T-helper 1 cell treated with Interleukin-12 subunit alpha and Interleukin-12 subunit beta and Interleukin-4 antibody, amounts not matched to agents 30 ng/mL and 1 ng/mL, for 36 hours (primary cell): ENCODE measurements at regions not wholly inside any gene's neighbourhood (a gene's known extent, or its start where the extent isn't known, plus 50 kb on each side); places are given as distances from the start of the nearest gene placed in this dataset.

ENCODE experiments used
- intact Hi-C: fragments of 100-400 bp; cut with micrococcal nuclease; formaldehyde crosslinking; loops from one replicate; pipeline ENCODE4 v1.15.1; 2024

- intact Hi-C loops = no loop called here
Measured at GRCh38 chr4:128403586-128403985, 116.0 kb upstream of the PGRMC2 start.

- intact Hi-C loops = no loop called here
Measured at GRCh38 chr4:128394778-128395177, 107.2 kb upstream of the PGRMC2 start.

GRCh38 chr4:128393101-128393704, 105.6 kb upstream of the PGRMC2 start:
- intact Hi-C loops = no loop called here

- intact Hi-C loops = no loop called here
Measured at GRCh38 chr4:128390475-128390996, 102.9 kb upstream of the PGRMC2 start.

GRCh38 chr4:128388796-128389195, 101.2 kb upstream of the PGRMC2 start:
- intact Hi-C loops = no loop called here

DNA sequence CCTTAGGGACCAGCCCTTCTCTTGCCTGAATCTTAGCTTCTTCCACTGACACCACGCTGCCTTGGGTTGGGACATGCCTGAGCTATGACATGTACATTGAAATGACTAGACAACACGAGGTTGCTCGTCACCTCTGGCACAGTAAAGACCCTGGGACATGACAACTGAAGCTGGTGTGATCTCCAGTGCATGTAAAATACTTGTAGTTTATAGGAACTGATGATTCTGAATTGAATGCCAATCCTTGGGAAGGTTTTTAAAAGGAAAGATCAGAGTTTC, 100.7 kb upstream of the PGRMC2 start:
- intact Hi-C loops = no loop called here

GRCh38 chr4:128387600-128388351, 100.2 kb upstream of the PGRMC2 start:
- intact Hi-C loops = no loop called here

DNA sequence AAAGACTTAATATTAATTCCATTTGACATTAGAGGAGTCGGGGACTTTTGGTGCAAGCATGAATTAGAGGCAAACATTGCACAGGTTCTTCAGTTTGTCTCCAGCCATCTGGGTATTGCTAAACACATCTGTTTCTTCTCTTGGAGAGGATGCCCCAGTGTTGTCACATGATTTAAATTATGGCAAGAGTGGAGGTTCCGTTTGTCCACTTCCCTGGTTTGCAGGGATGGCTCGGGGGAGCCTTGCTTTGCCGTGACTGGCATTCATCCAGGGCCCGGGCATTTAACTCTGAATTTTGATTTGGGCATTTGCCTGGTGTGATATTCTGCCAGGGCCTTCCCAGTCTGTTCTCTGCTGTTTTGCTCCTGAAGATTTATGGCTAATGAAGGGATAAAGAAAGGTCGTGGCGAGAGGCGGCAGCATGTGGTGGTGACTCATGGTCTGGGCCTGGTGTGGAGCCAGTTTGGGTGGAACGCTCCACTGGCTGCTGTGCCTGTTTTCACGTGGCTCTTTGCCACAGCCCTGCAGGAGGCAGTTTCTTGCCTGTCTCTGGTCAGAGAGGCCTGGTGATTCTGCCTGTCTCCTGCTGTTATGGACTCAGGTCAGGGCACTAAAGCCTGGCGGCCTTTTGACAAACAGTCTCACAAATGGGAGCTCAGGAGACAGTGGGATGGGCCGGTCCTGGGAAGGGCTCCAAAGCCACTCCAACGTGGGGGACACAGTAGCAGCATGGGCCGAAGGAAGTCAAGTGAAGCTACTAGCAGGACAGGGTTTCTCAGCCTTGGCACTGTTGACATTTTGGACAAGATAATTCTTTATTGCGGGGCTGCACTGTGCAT, 99.4 kb upstream of the PGRMC2 start:
- intact Hi-C loops = no loop called here

DNA sequence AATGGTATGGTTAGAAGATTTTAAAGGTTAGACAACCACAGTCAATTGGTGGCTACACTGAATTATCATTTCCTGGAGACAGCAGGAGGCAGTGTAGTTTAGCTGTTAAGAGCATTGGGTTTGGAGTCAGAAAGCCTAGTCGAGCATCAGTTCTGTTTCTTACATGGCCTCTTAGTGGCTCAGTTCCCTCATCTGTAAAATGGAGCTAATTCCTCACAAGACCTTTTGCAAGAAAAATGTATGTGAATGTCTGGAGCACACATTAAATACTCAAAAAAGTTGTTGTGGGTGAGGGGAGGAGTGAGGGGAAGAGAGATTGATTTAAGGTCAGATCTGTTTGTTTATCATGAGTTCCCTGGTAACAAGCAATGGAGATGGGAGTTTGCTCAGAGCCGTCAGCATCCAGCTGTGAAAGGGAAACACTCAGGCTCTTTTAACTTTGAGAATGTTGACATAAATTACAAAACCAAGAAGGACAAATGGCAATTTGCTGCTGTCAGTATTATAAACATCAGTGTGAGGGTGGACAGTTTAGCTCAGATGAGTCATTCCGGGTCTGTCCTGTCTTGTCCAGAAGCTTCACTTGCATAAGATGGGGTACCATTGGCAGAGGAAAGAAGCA, 98.2 kb upstream of the PGRMC2 start:
- intact Hi-C loops = no loop called here

DNA sequence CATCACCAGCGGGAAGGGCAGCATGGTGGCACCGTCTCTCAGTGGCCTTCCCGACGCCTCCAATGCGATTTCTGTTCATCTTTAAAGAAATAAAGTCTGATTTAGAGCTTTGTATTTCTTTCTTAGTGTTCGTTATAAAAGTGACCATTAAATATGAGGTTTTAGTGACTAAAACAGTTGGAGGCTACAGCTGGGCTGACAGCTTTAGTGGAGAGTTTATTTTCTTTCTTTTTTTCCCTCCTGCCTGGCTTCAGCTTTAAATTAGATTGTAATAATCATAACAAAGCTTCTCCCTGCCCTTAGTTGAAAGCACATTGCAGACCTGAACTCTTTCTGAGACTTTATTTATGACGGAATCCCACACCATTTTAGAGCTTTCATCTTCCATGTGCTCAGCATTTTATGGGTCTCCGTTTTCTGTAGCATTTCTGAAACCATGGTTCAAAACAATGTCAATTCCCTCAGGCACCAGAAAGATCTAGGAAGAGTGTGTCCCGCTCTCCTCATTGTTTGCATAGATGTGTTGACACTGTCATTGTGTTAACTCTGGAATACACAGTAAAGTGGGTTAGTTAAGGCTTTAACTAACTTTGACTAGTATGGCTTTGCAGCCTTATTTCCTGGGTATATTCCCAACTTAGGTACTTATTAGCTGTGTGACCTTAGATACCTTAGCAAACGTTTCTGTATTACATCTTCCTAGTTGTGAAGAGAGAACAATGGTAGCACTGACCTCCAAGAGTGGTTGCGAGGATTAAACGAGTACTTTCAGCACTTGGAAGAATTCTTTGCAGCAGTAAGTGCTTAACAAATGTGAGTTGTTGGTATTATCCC, 97.4 kb upstream of the PGRMC2 start:
- intact Hi-C loops = no loop called here

GRCh38 chr4:128384091-128384520, 96.5 kb upstream of the PGRMC2 start:
- intact Hi-C loops = no loop called here

DNA sequence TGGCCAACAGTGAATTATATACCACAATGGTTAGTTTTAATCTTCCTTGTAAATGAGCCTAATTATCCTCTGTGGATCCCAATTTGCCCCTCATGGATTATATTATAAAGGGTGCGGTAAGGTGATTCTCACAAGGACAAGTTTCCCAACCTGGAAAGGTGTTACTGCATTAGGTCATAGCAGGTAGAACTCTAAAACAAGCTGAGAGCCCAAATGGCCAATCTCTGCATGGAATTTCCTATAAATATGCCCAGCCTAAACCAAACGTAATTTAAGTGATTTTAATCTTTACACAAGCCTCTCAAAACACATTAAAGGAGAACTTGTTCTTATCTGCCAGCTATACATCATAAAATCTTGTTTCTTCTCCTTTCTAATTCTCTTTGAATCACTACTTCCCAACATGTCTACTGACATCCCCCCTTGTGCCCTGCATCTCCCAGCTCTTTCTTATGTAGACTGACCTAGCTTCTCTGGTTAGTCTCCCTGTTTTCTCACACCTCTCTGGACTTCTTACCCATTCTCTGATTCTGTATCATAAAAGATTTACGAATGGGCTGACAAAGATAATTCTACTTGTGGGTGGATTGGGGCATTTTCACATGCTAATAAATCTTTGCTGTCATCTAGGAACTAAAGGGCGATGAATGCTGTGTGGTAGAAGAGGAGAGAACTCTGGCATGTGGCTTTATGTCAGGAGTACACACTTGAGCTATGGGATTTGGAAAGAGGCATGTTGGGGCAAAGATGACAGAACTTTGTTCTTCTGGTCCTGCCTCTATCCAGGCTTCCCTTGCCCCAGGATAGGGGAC, 94.3 kb upstream of the PGRMC2 start:
- intact Hi-C loops = no loop called here

- intact Hi-C loops = no loop called here
Measured at GRCh38 chr4:128380306-128380705, 92.7 kb upstream of the PGRMC2 start.

DNA sequence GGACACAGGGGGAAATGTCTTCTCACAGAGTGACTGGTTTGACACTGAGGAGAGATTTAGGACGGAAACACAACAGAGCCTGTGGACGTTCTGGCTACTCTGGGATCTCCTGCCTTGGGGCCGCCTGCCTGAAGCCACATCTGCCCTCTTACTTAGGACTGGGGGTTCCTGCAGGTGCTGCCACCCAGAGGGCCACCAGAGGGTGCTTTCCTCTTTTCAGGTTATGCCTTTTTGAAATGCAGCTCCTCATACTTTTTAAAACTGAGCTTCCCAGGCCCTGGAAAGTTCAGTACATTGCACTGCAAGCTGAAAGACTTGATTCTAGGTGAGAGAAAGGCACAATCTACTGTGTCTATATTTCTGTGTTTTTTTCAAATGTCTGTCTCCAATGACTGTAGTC, 92.2 kb upstream of the PGRMC2 start:
- intact Hi-C loops = no loop called here

GRCh38 chr4:128378668-128379067, 91.1 kb upstream of the PGRMC2 start:
- intact Hi-C loops = no loop called here

- intact Hi-C loops = no loop called here
Measured at GRCh38 chr4:128376958-128377357, 89.3 kb upstream of the PGRMC2 start.

DNA sequence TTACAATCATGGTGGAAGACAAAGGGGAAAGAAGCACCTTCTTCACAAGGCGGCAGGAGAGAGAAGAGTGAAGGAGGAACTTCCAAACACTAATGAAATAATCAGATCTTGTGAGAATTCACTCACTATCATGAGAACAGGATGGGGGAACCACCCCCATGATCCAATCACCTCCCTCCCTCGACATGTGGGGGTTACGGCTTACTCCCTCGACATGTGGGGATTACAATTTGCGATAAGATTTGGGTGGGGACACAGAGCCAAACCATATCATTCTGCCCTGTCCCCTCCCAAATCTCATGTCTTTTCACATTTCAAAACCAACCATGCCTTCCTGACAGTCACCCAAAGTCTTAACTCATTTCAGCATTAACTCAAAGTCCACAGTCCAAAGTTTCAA, 88.7 kb upstream of the PGRMC2 start:
- intact Hi-C loops = no loop called here

DNA sequence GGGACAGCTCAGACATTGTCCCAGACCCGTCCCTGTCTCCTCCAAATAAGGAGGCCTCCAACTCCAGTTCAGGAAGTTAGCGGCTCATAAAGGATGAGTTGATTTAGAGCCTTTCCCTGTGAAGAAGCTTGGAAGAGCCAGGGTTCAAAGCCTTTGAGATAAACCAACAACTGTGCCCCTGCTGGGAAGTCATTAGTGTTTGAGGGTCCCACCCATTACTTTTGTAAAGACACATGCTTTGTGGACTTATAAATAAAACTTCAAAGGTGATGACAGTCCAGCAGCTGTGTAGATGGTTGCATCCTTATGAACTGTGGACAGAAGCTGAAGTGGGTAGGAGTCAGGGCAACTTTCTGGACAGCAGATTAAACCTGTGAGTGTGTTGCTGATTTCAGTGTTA, 86.0 kb upstream of the PGRMC2 start:
- intact Hi-C loops = no loop called here

DNA sequence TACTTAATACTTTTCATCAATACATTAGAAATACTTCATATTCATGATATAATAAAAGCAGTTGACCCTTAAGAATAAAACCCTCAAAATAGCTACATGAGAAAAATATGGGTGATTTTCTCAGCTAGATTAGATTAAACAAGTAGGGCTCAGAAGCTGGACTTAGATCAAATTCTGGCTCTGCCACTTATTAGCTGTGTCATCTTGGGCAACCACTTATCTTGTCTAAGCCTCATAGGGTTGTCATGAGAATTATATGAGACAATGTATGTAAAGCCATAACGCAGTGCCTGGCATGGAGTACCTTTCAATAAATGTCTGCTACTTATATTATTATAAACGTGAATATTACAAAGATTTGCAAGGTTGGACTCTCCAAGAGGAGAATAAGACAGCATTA, 84.3 kb upstream of the PGRMC2 start:
- intact Hi-C loops = no loop called here
